NB4 (cell line): ENCODE measurements at regions not wholly inside any gene's neighbourhood (a gene's known extent, or its start where the extent isn't known, plus 50 kb on each side); places are given as distances from the start of the nearest gene placed in this dataset.

Source experiments
- POLR2A ChIP-seq: IDR thresholded peaks from 2 replicates; pipeline ENCODE4 v1.6.1; 2011; ENCODE audit warnings: mild to moderate bottlenecking; ENCODE audit not compliant: insufficient read length; ENCODE audit errors: extremely low read depth
- TF ChIP-seq, protein P1 (sequence below): IDR thresholded peaks from one replicate; pipeline ENCODE4 v1.5.1; 2012; ENCODE audit warnings: low read depth, low read length
- TF ChIP-seq, protein P2 (sequence below): IDR thresholded peaks from 2 replicates; pipeline ENCODE4 v1.6.1; 2011; ENCODE audit warnings: low read depth, low read length

DNA sequence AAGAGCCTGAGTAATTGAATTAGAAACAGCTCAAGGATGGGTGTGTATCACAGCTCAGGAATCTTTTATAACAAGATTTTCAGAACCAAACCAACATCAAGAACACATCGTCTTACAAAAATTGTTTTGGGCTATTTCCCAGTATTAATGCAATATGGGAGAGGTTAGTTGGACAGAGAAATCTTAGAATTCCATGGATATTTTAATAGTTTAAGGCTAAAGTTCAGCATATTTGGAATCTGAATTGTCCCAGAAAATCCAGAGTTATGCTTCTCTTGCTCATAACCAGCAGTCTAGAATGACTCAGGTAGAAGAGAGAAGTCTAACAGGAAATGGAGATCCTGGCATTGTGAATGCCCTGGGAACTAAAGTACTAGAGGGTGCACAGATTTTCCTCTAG is 74.6 kb downstream of the ADM start:
- TF ChIP-seq POLR2A: no peak
- TF ChIP-seq, protein P1, sequence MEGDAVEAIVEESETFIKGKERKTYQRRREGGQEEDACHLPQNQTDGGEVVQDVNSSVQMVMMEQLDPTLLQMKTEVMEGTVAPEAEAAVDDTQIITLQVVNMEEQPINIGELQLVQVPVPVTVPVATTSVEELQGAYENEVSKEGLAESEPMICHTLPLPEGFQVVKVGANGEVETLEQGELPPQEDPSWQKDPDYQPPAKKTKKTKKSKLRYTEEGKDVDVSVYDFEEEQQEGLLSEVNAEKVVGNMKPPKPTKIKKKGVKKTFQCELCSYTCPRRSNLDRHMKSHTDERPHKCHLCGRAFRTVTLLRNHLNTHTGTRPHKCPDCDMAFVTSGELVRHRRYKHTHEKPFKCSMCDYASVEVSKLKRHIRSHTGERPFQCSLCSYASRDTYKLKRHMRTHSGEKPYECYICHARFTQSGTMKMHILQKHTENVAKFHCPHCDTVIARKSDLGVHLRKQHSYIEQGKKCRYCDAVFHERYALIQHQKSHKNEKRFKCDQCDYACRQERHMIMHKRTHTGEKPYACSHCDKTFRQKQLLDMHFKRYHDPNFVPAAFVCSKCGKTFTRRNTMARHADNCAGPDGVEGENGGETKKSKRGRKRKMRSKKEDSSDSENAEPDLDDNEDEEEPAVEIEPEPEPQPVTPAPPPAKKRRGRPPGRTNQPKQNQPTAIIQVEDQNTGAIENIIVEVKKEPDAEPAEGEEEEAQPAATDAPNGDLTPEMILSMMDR: no peak
- TF ChIP-seq, protein P2, sequence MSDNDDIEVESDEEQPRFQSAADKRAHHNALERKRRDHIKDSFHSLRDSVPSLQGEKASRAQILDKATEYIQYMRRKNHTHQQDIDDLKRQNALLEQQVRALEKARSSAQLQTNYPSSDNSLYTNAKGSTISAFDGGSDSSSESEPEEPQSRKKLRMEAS: no peak
